ENCODE measurements at regions not wholly inside any gene's neighbourhood (a gene's known extent, or its start where the extent isn't known, plus 50 kb on each side); places are given as distances from the start of the nearest gene placed in this dataset.

GRCh38 chr5:67673180-67673579 lies 476.6 kb upstream of the CD180 start:
- CTCF ChIA-PET: interaction anchor here (1.2 kb wide), 1 partner anchor 16 kb away, joined by 3 read pairs; no protein-coding TSS in a partner anchor
- no peaks in the 10 kb centered on the region for H3K79me2 ChIP-seq (ENCODE audit: control insufficient read depth, insufficient read depth, low read length)

More at GRCh38 chr5:67673180-67673579, 476.6 kb upstream of the CD180 start:
- H3K36me3 ChIP-seq (ENCODE audit: control insufficient read depth in 2 of 2, extremely low read depth in 1 of 2, insufficient read depth in 2 of 2, low read length in 2 of 2): no peaks in the 10 kb centered on the region
- H3K9ac ChIP-seq (replicated peaks; ENCODE audit: extremely low read depth, insufficient read depth, low read length): no peak overlapping the region
- dilution Hi-C loops (cut with MboI; ENCODE audit: extremely low pct_ligation_motif_present, low sequenced_read_pairs) (no loop called here), intact Hi-C loops (cut with micrococcal nuclease) (no loop called here)
- H3K4me3 ChIP-seq (replicated peaks in 1 of 3; ENCODE audit: insufficient read depth in 1 of 3, low read depth in 1 of 3, low read length in 3 of 3): no peak overlapping the region
- no peaks in the 10 kb centered on the region for H3K9me3 ChIP-seq (replicated peaks; ENCODE audit: control insufficient read depth, insufficient read depth, low read length)
- no peaks in the 10 kb centered on the region for H3K27me3 ChIP-seq (ENCODE audit: control insufficient read depth in 2 of 2, insufficient read depth in 2 of 2, low read length in 2 of 2)
- no peak for TF ChIP-seq EZH2 (IDR thresholded peaks at IDR 0.05; ENCODE audit: borderline replicate concordance, low read depth, low read length, severe bottlenecking)
- no peak for TF ChIP-seq CTCF (IDR thresholded peaks at IDR 0.05; ENCODE audit: extremely low read depth in 1 of 2, insufficient read depth in 1 of 2, low read depth in 1 of 2, low read length in 2 of 2)
- TF ChIP-seq GATA2 (IDR thresholded peaks at IDR 0.05; ENCODE audit: insufficient read depth, insufficient read length, low read depth, low read length): no peak
- no peak for TF ChIP-seq POLR2AphosphoS5 (IDR thresholded peaks at IDR 0.05; ENCODE audit: insufficient read depth, low read depth, low read length)
- no peak for TF ChIP-seq FOS (IDR thresholded peaks at IDR 0.05; ENCODE audit: borderline replicate concordance, insufficient read depth, low read length)
- no peak for TF ChIP-seq JUN (IDR thresholded peaks at IDR 0.05; ENCODE audit: borderline replicate concordance, insufficient read depth, insufficient read length, low read depth)
- no peak for TF ChIP-seq POLR2A (IDR thresholded peaks at IDR 0.05; ENCODE audit: low read depth, low read length)
- TF ChIP-seq, protein P1, sequence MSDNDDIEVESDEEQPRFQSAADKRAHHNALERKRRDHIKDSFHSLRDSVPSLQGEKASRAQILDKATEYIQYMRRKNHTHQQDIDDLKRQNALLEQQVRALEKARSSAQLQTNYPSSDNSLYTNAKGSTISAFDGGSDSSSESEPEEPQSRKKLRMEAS (IDR thresholded peaks at IDR 0.05; ENCODE audit: insufficient read depth, insufficient read length): no peak
- no peak for TF ChIP-seq MYC (IDR thresholded peaks at IDR 0.05; ENCODE audit: low read depth, low read length)
- H3K4me2 ChIP-seq (ENCODE audit: insufficient read depth, low read length): no peak overlapping the region
- H3K27ac ChIP-seq (ENCODE audit: insufficient read depth, low read depth, low read length): no peak overlapping the region
- no peaks in the 10 kb centered on the region for H3K4me1 ChIP-seq (ENCODE audit: control insufficient read depth, extremely low read depth, insufficient read depth, low read length)
- DNase-seq (ENCODE audit: low read depth, low spot score) (no peak), FAIRE-seq (no peak)
- H3K9me1 ChIP-seq (replicated peaks; ENCODE audit: control insufficient read depth, extremely low read depth, insufficient read depth, low read length): no peaks in the 10 kb centered on the region
- no peak overlapping the region for H2AFZ ChIP-seq (ENCODE audit: low read depth, low read length)
- no TSS peak for BruUV-seq (replicated peaks)
- POLR2A ChIA-PET: no interaction called here
- H4K20me1 ChIP-seq (replicated peaks; ENCODE audit: control insufficient read depth, extremely low read depth, insufficient read depth, low read length): no peaks in the 10 kb centered on the region

Data from endothelial cell of umbilical vein (primary cell).